Panc1 (cell line): ENCODE measurements at regions not wholly inside any gene's neighbourhood (a gene's known extent, or its start where the extent isn't known, plus 50 kb on each side); places are given as distances from the start of the nearest gene placed in this dataset.

Experiments
- ATAC-seq: fragments of 200-7000 bp; cut with Tn5 transposase; 2 replicates; pipeline ENCODE4 v1.9.1; 2020; ENCODE audit warnings: mild to moderate bottlenecking, moderate library complexity
- BruUV-seq: library from RNA; stranded (reverse); fragments of 400-500 nt; replicated peaks from 2 replicates; lab custom pipeline; 2021; lab: Mats Ljungman, UMichigan
- CTCF ChIA-PET: fragments of 300-600 bp; sonication (Branson Sonifier 250); formaldehyde crosslinking; loops from one replicate; lab custom pipeline; 2022; ENCODE audit warnings: antibody characterized with exemption; lab: Charles Lee
- POLR2A ChIA-PET: fragments of 300-600 bp; sonication (Branson Sonifier 250); formaldehyde crosslinking; loops from one replicate; lab custom pipeline; 2022; ENCODE audit warnings: antibody characterized with exemption; lab: Charles Lee
- DNase-seq: peaks from one replicate; pipeline ENCODE4 v3.0.0-alpha.2; 2010; ENCODE audit warnings: low read depth, low spot score
- H3K27ac ChIP-seq: 2 replicates; pipeline ENCODE4 v1.5.1; 2011; ENCODE audit warnings: mild to moderate bottlenecking, low read length, inconsistent platforms
- H3K27me3 ChIP-seq: fragments of 200-500 bp; sonication (Bioruptor generic); 2 replicates; pipeline ENCODE4 v1.6.0; 2014; ENCODE audit warnings: low read length, inconsistent platforms; ENCODE audit not compliant: control insufficient read depth, insufficient read depth
- H3K36me3 ChIP-seq: fragments of 200-500 bp; sonication (Bioruptor generic); 2 replicates; pipeline ENCODE4 v1.5.1; 2014; ENCODE audit warnings: inconsistent platforms, mild to moderate bottlenecking, low read length, moderate library complexity; ENCODE audit not compliant: control insufficient read depth, insufficient read depth
- H3K4me1 ChIP-seq: 2 replicates; pipeline ENCODE4 v1.5.1; 2011; ENCODE audit warnings: inconsistent platforms, mild to moderate bottlenecking, low read length, moderate library complexity; ENCODE audit not compliant: control insufficient read depth, insufficient read depth
- H3K4me3 ChIP-seq, 2 experiments: 2 replicates each; pipeline ENCODE4 v1.5.1; 2011 to 2012; ENCODE audit warnings: low read depth in 2 of 2, low read length in 2 of 2, mild to moderate bottlenecking in 2 of 2, inconsistent platforms in 1 of 2, moderate library complexity in 1 of 2
- H3K9me3 ChIP-seq: fragments of 200-500 bp; sonication (Bioruptor generic); 2 replicates; pipeline ENCODE4 v1.5.1; 2014; ENCODE audit warnings: low read depth, mild to moderate bottlenecking, inconsistent platforms, low read length, moderate library complexity; ENCODE audit not compliant: control insufficient read depth, insufficient read depth
- POLR2AphosphoS5 ChIP-seq: IDR thresholded peaks from 2 replicates; pipeline ENCODE4 v1.6.1; 2012; ENCODE audit warnings: mild to moderate bottlenecking, low read depth, low read length, moderate library complexity
- SIN3A ChIP-seq: IDR thresholded peaks from 2 replicates; pipeline ENCODE4 v1.6.1; 2012; ENCODE audit warnings: low read depth, mild to moderate bottlenecking, low read length, moderate library complexity, borderline replicate concordance; ENCODE audit not compliant: insufficient read depth
- TCF7L2 ChIP-seq: IDR thresholded peaks from 2 replicates; pipeline ENCODE4 v1.6.1; 2011; ENCODE audit warnings: mild to moderate bottlenecking, low read depth, low read length, inconsistent platforms
- in situ Hi-C: cut with HindIII; loops from 2 replicates; pipeline ENCODE4 v1.10.0; 2016; ENCODE audit warnings: low sequenced_read_pairs, low pct_unique_long_range_greater_than_20kb
- intact Hi-C: fragments of 100-400 bp; cut with micrococcal nuclease; formaldehyde crosslinking; loops from one replicate; pipeline ENCODE4 v1.10.0; 2022; ENCODE audit not compliant: unreplicated experiment
- TF ChIP-seq, protein P1 (sequence below), 2 experiments: IDR thresholded peaks; 2 replicates each; pipeline ENCODE4 v1.6.1; 2011 to 2012; ENCODE audit warnings: low read depth in 2 of 2, control low read depth in 1 of 2, low read length in 1 of 2, mild to moderate bottlenecking in 1 of 2, moderate library complexity in 1 of 2; ENCODE audit not compliant: insufficient read depth in 1 of 2
- TF ChIP-seq, protein P2 (sequence below): fragments of 450-650 bp; IDR thresholded peaks from 2 replicates; pipeline ENCODE4 v1.5.1; 2017; ENCODE audit warnings: mild to moderate bottlenecking

GRCh38 chr2:144242311-144242710 is 277.6 kb downstream of the ZEB2 start:
- no peak for ATAC-seq
- CTCF ChIA-PET: no interaction called here
- DNase-seq: no peak
- in situ Hi-C loops: no loop called here
- Histone ChIP-seq H3K27me3 (no peaks in the 10 kb centered on the region), H3K9me3 (no peaks in the 10 kb centered on the region), H3K4me1 (no peaks in the 10 kb centered on the region), H3K4me3 (no peak overlapping the region), H3K36me3 (no peaks in the 10 kb centered on the region), H3K27ac (no peak overlapping the region)
- TF ChIP-seq, protein P1, sequence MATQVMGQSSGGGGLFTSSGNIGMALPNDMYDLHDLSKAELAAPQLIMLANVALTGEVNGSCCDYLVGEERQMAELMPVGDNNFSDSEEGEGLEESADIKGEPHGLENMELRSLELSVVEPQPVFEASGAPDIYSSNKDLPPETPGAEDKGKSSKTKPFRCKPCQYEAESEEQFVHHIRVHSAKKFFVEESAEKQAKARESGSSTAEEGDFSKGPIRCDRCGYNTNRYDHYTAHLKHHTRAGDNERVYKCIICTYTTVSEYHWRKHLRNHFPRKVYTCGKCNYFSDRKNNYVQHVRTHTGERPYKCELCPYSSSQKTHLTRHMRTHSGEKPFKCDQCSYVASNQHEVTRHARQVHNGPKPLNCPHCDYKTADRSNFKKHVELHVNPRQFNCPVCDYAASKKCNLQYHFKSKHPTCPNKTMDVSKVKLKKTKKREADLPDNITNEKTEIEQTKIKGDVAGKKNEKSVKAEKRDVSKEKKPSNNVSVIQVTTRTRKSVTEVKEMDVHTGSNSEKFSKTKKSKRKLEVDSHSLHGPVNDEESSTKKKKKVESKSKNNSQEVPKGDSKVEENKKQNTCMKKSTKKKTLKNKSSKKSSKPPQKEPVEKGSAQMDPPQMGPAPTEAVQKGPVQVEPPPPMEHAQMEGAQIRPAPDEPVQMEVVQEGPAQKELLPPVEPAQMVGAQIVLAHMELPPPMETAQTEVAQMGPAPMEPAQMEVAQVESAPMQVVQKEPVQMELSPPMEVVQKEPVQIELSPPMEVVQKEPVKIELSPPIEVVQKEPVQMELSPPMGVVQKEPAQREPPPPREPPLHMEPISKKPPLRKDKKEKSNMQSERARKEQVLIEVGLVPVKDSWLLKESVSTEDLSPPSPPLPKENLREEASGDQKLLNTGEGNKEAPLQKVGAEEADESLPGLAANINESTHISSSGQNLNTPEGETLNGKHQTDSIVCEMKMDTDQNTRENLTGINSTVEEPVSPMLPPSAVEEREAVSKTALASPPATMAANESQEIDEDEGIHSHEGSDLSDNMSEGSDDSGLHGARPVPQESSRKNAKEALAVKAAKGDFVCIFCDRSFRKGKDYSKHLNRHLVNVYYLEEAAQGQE (IDR thresholded peaks at IDR 0.05; ENCODE audit: insufficient read depth in 1 of 2, low read depth in 2 of 2, low read length in 1 of 2): no peak
- TF ChIP-seq TCF7L2 (no peak), SIN3A (no peak), POLR2AphosphoS5 (no peak)
- TF ChIP-seq, protein P2, sequence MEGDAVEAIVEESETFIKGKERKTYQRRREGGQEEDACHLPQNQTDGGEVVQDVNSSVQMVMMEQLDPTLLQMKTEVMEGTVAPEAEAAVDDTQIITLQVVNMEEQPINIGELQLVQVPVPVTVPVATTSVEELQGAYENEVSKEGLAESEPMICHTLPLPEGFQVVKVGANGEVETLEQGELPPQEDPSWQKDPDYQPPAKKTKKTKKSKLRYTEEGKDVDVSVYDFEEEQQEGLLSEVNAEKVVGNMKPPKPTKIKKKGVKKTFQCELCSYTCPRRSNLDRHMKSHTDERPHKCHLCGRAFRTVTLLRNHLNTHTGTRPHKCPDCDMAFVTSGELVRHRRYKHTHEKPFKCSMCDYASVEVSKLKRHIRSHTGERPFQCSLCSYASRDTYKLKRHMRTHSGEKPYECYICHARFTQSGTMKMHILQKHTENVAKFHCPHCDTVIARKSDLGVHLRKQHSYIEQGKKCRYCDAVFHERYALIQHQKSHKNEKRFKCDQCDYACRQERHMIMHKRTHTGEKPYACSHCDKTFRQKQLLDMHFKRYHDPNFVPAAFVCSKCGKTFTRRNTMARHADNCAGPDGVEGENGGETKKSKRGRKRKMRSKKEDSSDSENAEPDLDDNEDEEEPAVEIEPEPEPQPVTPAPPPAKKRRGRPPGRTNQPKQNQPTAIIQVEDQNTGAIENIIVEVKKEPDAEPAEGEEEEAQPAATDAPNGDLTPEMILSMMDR: no peak
- intact Hi-C loops: no loop called here
- BruUV-seq: no TSS peak
- POLR2A ChIA-PET: no interaction called here

- Histone ChIP-seq H3K9me3 (no peaks in the 10 kb centered on the region), H3K4me3 (no peak overlapping the region), H3K27me3 (no peaks in the 10 kb centered on the region), H3K27ac (no peak overlapping the region), H3K36me3 (no peaks in the 10 kb centered on the region), H3K4me1 (no peaks in the 10 kb centered on the region)
- TF ChIP-seq, protein P2: no peak
- TF ChIP-seq, protein P1 (IDR thresholded peaks at IDR 0.05; ENCODE audit: insufficient read depth in 1 of 2, low read depth in 2 of 2, low read length in 1 of 2): no peak
- TF ChIP-seq POLR2AphosphoS5: no peak
- no peak for TF ChIP-seq SIN3A
- TF ChIP-seq TCF7L2: no peak
- ATAC-seq (no peak), DNase-seq (no peak)
- POLR2A ChIA-PET: no interaction called here
- intact Hi-C loops (no loop called here), in situ Hi-C loops (no loop called here)
- BruUV-seq: no TSS peak
- CTCF ChIA-PET: no interaction called here
Observed at GRCh38 chr2:144241801-144242200, 278.1 kb downstream of the ZEB2 start.
